BJ (cell line): ENCODE measurements at regions not wholly inside any gene's neighbourhood (a gene's known extent, or its start where the extent isn't known, plus 50 kb on each side); places are given as distances from the start of the nearest gene placed in this dataset.

Experiments
- CTCF ChIA-PET: fragments of 350-600 bp; formaldehyde crosslinking; extraction: SDS; loops from one replicate; lab custom pipeline; 2021; ENCODE audit warnings: antibody characterized with exemption, inconsistent platforms; lab: Yijun Ruan, JAX
- POLR2A ChIA-PET: fragments of 300-600 bp; sonication (Branson Sonifier 250); formaldehyde crosslinking; extraction: SDS; loops from one replicate; lab custom pipeline; 2021; ENCODE audit warnings: antibody characterized with exemption; lab: Charles Lee
- DNase-seq: peaks from one replicate; pipeline ENCODE4 v3.0.0-alpha.2; 2011; ENCODE audit warnings: low read depth
- H3K27me3 ChIP-seq: 2 replicates; pipeline ENCODE4 v1.6.0; 2011; ENCODE audit warnings: low read length; ENCODE audit not compliant: control insufficient read depth, insufficient read depth
- H3K36me3 ChIP-seq: 2 replicates; pipeline ENCODE4 v1.5.1; 2011; ENCODE audit warnings: low read length; ENCODE audit not compliant: control insufficient read depth, insufficient read depth
- H3K4me3 ChIP-seq: 2 replicates; pipeline ENCODE4 v1.5.1; 2011; ENCODE audit warnings: low read depth, mild to moderate bottlenecking, control low read depth, low read length
- CTCF ChIP-seq: IDR thresholded peaks from 2 replicates; pipeline ENCODE4 v1.5.1; 2011; ENCODE audit warnings: low read depth, mild to moderate bottlenecking, control low read depth, inconsistent platforms, low read length, moderate library complexity; ENCODE audit not compliant: insufficient read depth

GRCh38 chr2:15780912-15781574, 159.3 kb upstream of the MYCN start:
- Histone ChIP-seq H3K36me3 (no peaks in the 10 kb centered on the region), H3K4me3 (no peak overlapping the region), H3K27me3 (no peaks in the 10 kb centered on the region)
- DNase-seq: no peak
- TF ChIP-seq CTCF: no peak
- CTCF ChIA-PET: no interaction called here
- POLR2A ChIA-PET: no interaction called here

GRCh38 chr2:15782009-15782751, 158.2 kb upstream of the MYCN start:
- TF ChIP-seq CTCF: no peak
- Histone ChIP-seq H3K27me3 (no peaks in the 10 kb centered on the region), H3K36me3 (no peaks in the 10 kb centered on the region), H3K4me3 (no peak overlapping the region)
- ChIA-PET POLR2A (no interaction called here), CTCF (no interaction called here)
- DNase-seq: no peak

GRCh38 chr2:15782769-15783294, 157.5 kb upstream of the MYCN start:
- H3K36me3 ChIP-seq: no peaks in the 10 kb centered on the region
- H3K27me3 ChIP-seq: no peaks in the 10 kb centered on the region
- ChIA-PET POLR2A (no interaction called here), CTCF (no interaction called here)
- no peak for DNase-seq
- TF ChIP-seq CTCF: no peak
- no peak overlapping the region for H3K4me3 ChIP-seq

- Histone ChIP-seq H3K27me3 (no peaks in the 10 kb centered on the region), H3K4me3 (no peak overlapping the region), H3K36me3 (no peaks in the 10 kb centered on the region)
- TF ChIP-seq CTCF: no peak
- POLR2A ChIA-PET: no interaction called here
- DNase-seq: no peak
- CTCF ChIA-PET: no interaction called here
These were observed 156.9 kb upstream of the MYCN start for GRCh38 chr2:15783489-15783888.

- H3K4me3 ChIP-seq: no peak overlapping the region
- DNase-seq: no peak
- H3K36me3 ChIP-seq: no peaks in the 10 kb centered on the region
- ChIA-PET POLR2A (no interaction called here), CTCF (no interaction called here)
- no peaks in the 10 kb centered on the region for H3K27me3 ChIP-seq
- no peak for TF ChIP-seq CTCF
These were observed 156.1 kb upstream of the MYCN start for GRCh38 chr2:15784106-15784885.
